ENCODE measurements at regions not wholly inside any gene's neighbourhood (a gene's known extent, or its start where the extent isn't known, plus 50 kb on each side); places are given as distances from the start of the nearest gene placed in this dataset.

- CTCF ChIA-PET (ENCODE audit: low intra/inter-chr PET ratio, low total read pairs), result no interaction called here
- ATAC-seq (no peak), DNase-seq (ENCODE audit: low spot score) (no peak)
Observed at GRCh38 chr22:48539261-48539660, 1288.4 kb downstream of the BRD1 start.

More at GRCh38 chr22:48539261-48539660, 1288.4 kb downstream of the BRD1 start:
- no peaks in the 10 kb centered on the region for H3K4me1 ChIP-seq (ENCODE audit: insufficient read depth, low read length)
- WGBS (ENCODE audit: low lambda C conversion rate), result 3% methylated on average over 9 of the region's 12 CpGs
- no peak for TF ChIP-seq ZFP91 (CRISPR knock-in tag; IDR thresholded peaks at IDR 0.05; ENCODE audit: borderline replicate concordance)
- TF ChIP-seq ZFP90 (CRISPR knock-in tag; IDR thresholded peaks at IDR 0.05; ENCODE audit: borderline replicate concordance), result no peak
- TF ChIP-seq ZFP36L2 (CRISPR knock-in tag; IDR thresholded peaks at IDR 0.05), result no peak
- TF ChIP-seq PRMT3 (CRISPR knock-in tag; IDR thresholded peaks at IDR 0.05; ENCODE audit: borderline replicate concordance, low read depth), result no peak
- TF ChIP-seq FOXK2 (IDR thresholded peaks at IDR 0.05), result no peak
- no peak for TF ChIP-seq ZNF563 (CRISPR knock-in tag; IDR thresholded peaks at IDR 0.05)
- no peak for TF ChIP-seq NCOA5 (CRISPR knock-in tag; IDR thresholded peaks at IDR 0.05)
- TF ChIP-seq ZNF678 (CRISPR knock-in tag; IDR thresholded peaks at IDR 0.05), result no peak
- TF ChIP-seq, protein P1, sequence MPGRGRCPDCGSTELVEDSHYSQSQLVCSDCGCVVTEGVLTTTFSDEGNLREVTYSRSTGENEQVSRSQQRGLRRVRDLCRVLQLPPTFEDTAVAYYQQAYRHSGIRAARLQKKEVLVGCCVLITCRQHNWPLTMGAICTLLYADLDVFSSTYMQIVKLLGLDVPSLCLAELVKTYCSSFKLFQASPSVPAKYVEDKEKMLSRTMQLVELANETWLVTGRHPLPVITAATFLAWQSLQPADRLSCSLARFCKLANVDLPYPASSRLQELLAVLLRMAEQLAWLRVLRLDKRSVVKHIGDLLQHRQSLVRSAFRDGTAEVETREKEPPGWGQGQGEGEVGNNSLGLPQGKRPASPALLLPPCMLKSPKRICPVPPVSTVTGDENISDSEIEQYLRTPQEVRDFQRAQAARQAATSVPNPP (CRISPR knock-in tag; IDR thresholded peaks at IDR 0.05), result no peak
- no peak overlapping the region for H3K9ac ChIP-seq (ENCODE audit: insufficient read depth, low read depth, low read length)
- no peak overlapping the region for H2AFZ ChIP-seq (ENCODE audit: low read length)
- no peak overlapping the region for H3K4me3 ChIP-seq (replicated peaks in 1 of 3; ENCODE audit: insufficient read depth in 1 of 3, low read depth in 2 of 3, low read length in 3 of 3)
- no peak for FAIRE-seq
- intact Hi-C loops (cut with micrococcal nuclease; ENCODE audit: unreplicated experiment) (no loop called here), in situ Hi-C loops (cut with HindIII; ENCODE audit: extremely low pct_ligation_motif_present, low pct_unique_long_range_greater_than_20kb) (no loop called here)
- H3K36me3 ChIP-seq (replicated peaks in 1 of 2; ENCODE audit: control insufficient read depth in 1 of 2, insufficient read depth in 2 of 2, low read length in 2 of 2), result no peaks in the 10 kb centered on the region
- H3K27ac ChIP-seq (ENCODE audit: extremely low read length, insufficient read depth, low read length), result no peak overlapping the region
- no TSS peak for BruUV-seq (replicated peaks)
- H3K9me3 ChIP-seq (ENCODE audit: low read length), result no peaks in the 10 kb centered on the region
- no peaks in the 10 kb centered on the region for H3K79me2 ChIP-seq (ENCODE audit: insufficient read depth, low read length)
- H3K4me2 ChIP-seq (ENCODE audit: low read depth, low read length), result no peak overlapping the region
- POLR2A ChIA-PET, result no interaction called here
- no peaks in the 10 kb centered on the region for H4K20me1 ChIP-seq (ENCODE audit: insufficient read depth, low read length)
- peaks cover 11 to 55% of the 10 kb centered on the region in 2 experiments for H3K27me3 ChIP-seq (ENCODE audit: control insufficient read depth in 1 of 2, insufficient read depth in 2 of 2, low read length in 2 of 2)

Data from HepG2 (cell line).